Spleen (tissue), 11 donors: ENCODE measurements at regions not wholly inside any gene's neighbourhood (a gene's known extent, or its start where the extent isn't known, plus 50 kb on each side); places are given as distances from the start of the nearest gene placed in this dataset.

Source experiments
- DNase-seq: peaks from one replicate; pipeline ENCODE4 v3.0.0-alpha.2; 2020
- H3K27ac ChIP-seq, 8 donors: fragments of 200-600 bp; sonication (generic) in 7 of 8; 1 replicate in 4 of 8; 2 replicates in 4 of 8; pipeline versions ENCODE4 v1.5.0 to v1.8.0; 2016 to 2021; ENCODE audit warnings: inconsistent platforms in 4 of 8, mild to moderate bottlenecking in 4 of 8, moderate library complexity in 1 of 8
- H3K27me3 ChIP-seq, 7 donors: fragments of 200-600 bp; sonication (generic) in 6 of 7; replicated peaks in 1 of 7; 1 replicate in 4 of 7; 2 replicates in 3 of 7; pipeline versions ENCODE4 v1.5.0 to v1.8.0; 2016 to 2021; ENCODE audit warnings: inconsistent platforms in 3 of 7, mild to moderate bottlenecking in 1 of 7
- H3K36me3 ChIP-seq, 6 donors: fragments of 200-600 bp; sonication (generic) in 5 of 6; 1 replicate in 4 of 6; 2 replicates in 2 of 6; pipeline versions ENCODE4 v1.5.0 to v1.8.0; 2016 to 2021; ENCODE audit warnings: inconsistent platforms in 2 of 6
- H3K4me1 ChIP-seq, 6 donors: fragments of 200-600 bp; sonication (generic) in 5 of 6; 1 replicate in 3 of 6; 2 replicates in 3 of 6; pipeline versions ENCODE4 v1.5.0 to v1.8.0; 2016 to 2021; ENCODE audit warnings: inconsistent platforms in 3 of 6
- H3K4me3 ChIP-seq, 8 donors: fragments of 200-600 bp; sonication (generic) in 7 of 8; 1 replicate in 4 of 8; 2 replicates in 4 of 8; pipeline versions ENCODE4 v1.5.0 to v1.8.0; 2016 to 2021; ENCODE audit warnings: inconsistent platforms in 4 of 8, mild to moderate bottlenecking in 4 of 8, moderate library complexity in 2 of 8
- H3K9me3 ChIP-seq, 8 donors: fragments of 200-600 bp; sonication (generic) in 7 of 8; 1 replicate in 4 of 8; 2 replicates in 4 of 8; pipeline versions ENCODE4 v1.5.0 to v1.8.0; 2016 to 2021; ENCODE audit warnings: inconsistent platforms in 4 of 8
- CTCF ChIP-seq, 11 experiments: fragments of 200-600 bp in 7 of 11; fragments of 450-650 bp in 4 of 11; sonication (generic) in 4 of 11; IDR thresholded peaks in 8 of 11; conservative IDR thresholded peaks in 3 of 11; 1 replicate in 7 of 11; 2 replicates in 4 of 11; pipeline versions ENCODE4 v1.4.0 to v1.8.0; 2016 to 2021; ENCODE audit warnings: antibody characterized with exemption in 11 of 11, inconsistent platforms in 4 of 11, mild to moderate bottlenecking in 1 of 11
- POLR2A ChIP-seq, 3 donors: fragments of 450-650 bp; IDR thresholded peaks; one replicate each; pipeline ENCODE4 v1.5.1; 2017; ENCODE audit warnings: antibody characterized with exemption in 3 of 3, mild to moderate bottlenecking in 1 of 3
- POLR2AphosphoS5 ChIP-seq, 3 donors: sonication (generic); formaldehyde crosslinking; IDR thresholded peaks; one replicate each; pipeline ENCODE4 v1.5.1; 2017; ENCODE audit warnings: antibody characterized with exemption in 3 of 3
- WGBS, 5 donors: extraction: QIAGEN DNeasy Blood & Tissue Kit in 3 of 5; methylation state at CpG; one replicate each; pipeline versions ENCODE4 v1.1.5 to v1.1.7; 2013 to 2018; 5-methylcytosine and 5-hydroxymethylcytosine counted together
- intact Hi-C: fragments of 100-400 bp; cut with DNase I; formaldehyde crosslinking; loops from one replicate; pipeline ENCODE4 v1.15.0; 2023; ENCODE audit warnings: low total_unique reads
- donor health status: healthy with polysubstance abuse.
- donor health status: DM: no; HTN: no; CAD: no; lungs with moderate emphysema.
- donor health status: DM: no; HTN: no; CAD: no.
- donor health status: Bipolar disorder and iron deficiency.
- donor health status: healthy.
- donor health status: DM: no; HTN: no; CAD: no.
- donor health status: DM: yes; HTN: yes; CAD: no.

DNA sequence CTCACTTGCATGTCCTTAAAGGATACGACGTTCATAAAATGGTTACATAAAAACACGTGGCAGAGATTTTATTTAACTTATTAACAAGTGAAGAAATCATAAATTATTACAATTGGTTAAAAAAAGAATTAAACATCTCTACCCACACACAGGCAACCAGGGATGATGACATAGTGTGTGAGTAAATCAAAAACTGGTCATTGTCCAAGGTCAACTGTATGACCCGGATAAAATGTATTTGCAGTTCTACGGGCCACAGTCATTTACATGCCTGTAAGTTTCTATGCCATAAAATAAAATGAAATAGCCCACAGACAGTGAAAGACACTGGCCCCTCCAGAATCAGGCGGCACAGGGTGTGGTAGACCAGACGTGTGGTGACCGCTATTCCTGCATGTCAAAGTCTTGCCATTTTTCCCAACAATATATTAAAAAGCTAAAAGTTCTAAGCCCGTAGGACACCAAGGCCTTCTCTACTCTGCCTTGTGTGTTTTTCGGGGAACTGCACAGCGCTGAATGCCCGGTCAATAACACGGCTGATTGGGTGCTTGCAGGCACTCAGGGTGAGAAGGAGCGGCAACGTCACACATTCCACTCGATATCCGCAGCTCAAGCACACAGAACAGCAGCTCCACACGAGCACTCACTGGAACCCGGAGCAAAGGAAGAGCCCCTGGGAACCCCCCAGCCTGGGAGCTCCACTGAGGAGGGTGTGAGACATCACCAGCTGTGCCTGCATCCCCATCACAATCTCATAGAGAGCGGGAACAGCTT, 143.3 kb upstream of the PPP2R2D start:
- no peak overlapping the region for H3K27ac ChIP-seq
- no peaks in the 10 kb centered on the region for H3K36me3 ChIP-seq
- no peak overlapping the region for H3K4me3 ChIP-seq
- WGBS, 5 donors = 82 to 92% (median 90%) methylated on average over 17 to 20 of the region's 20 CpGs
- H3K4me1 ChIP-seq = no peaks in the 10 kb centered on the region
- peaks cover 0 to 22% (median 0%) of the 10 kb centered on the region in 7 donors for H3K27me3 ChIP-seq
- TF ChIP-seq POLR2AphosphoS5 (IDR thresholded peaks at IDR 0.05) = no peak
- no peak for TF ChIP-seq CTCF (IDR thresholded peaks at IDR 0.05 in 8 of 11, conservative IDR thresholded peaks at IDR 0.05 in 3 of 11)
- TF ChIP-seq POLR2A (IDR thresholded peaks at IDR 0.05) = no peak
- intact Hi-C loops = no loop called here
- H3K9me3 ChIP-seq = no peaks in the 10 kb centered on the region
- no peak for DNase-seq

GRCh38 chr10:131758062-131758938, 142.5 kb upstream of the PPP2R2D start:
- Histone ChIP-seq H3K36me3 (no peaks in the 10 kb centered on the region), H3K9me3 (no peaks in the 10 kb centered on the region), H3K4me3 (no peak overlapping the region), H3K4me1 (no peaks in the 10 kb centered on the region), H3K27ac (no peak overlapping the region), H3K27me3 (peaks cover 0 to 30% (median 0%) of the 10 kb centered on the region in 7 donors)
- no peak for DNase-seq
- WGBS, 5 donors = 74 to 84% (median 78%) methylated on average over 14 to 18 of the region's 18 CpGs
- intact Hi-C loops = no loop called here
- no peak for TF ChIP-seq POLR2A (IDR thresholded peaks at IDR 0.05)
- TF ChIP-seq CTCF (IDR thresholded peaks at IDR 0.05 in 8 of 11, conservative IDR thresholded peaks at IDR 0.05 in 3 of 11) = no peak
- no peak for TF ChIP-seq POLR2AphosphoS5 (IDR thresholded peaks at IDR 0.05)

GRCh38 chr10:131758939-131759301, 141.9 kb upstream of the PPP2R2D start:
- no peak overlapping the region for H3K4me3 ChIP-seq
- H3K9me3 ChIP-seq = no peaks in the 10 kb centered on the region
- TF ChIP-seq CTCF (IDR thresholded peaks at IDR 0.05 in 8 of 11, conservative IDR thresholded peaks at IDR 0.05 in 3 of 11) (no peak), POLR2AphosphoS5 (IDR thresholded peaks at IDR 0.05) (no peak), POLR2A (IDR thresholded peaks at IDR 0.05) (no peak)
- intact Hi-C loops = no loop called here
- no peaks in the 10 kb centered on the region for H3K36me3 ChIP-seq
- no peaks in the 10 kb centered on the region for H3K4me1 ChIP-seq
- 57 to 82% (median 72%) methylated on average over 4 to 9 of the region's 9 CpGs for WGBS, 5 donors
- no peak overlapping the region for H3K27ac ChIP-seq
- DNase-seq = no peak
- H3K27me3 ChIP-seq = peaks cover 0 to 36% (median 0%) of the 10 kb centered on the region in 7 donors

- Histone ChIP-seq H3K4me3 (no peak overlapping the region), H3K27ac (no peak overlapping the region), H3K4me1 (no peaks in the 10 kb centered on the region), H3K36me3 (no peaks in the 10 kb centered on the region), H3K27me3 (peaks cover 0 to 36% (median 0%) of the 10 kb centered on the region in 7 donors), H3K9me3 (no peaks in the 10 kb centered on the region)
- intact Hi-C loops = no loop called here
- WGBS, 5 donors = 91 to 96% (median 92%) methylated on average over 14 to 15 of the region's 15 CpGs
- TF ChIP-seq CTCF (IDR thresholded peaks at IDR 0.05 in 8 of 11, conservative IDR thresholded peaks at IDR 0.05 in 3 of 11) (no peak), POLR2A (IDR thresholded peaks at IDR 0.05) (no peak), POLR2AphosphoS5 (IDR thresholded peaks at IDR 0.05) (no peak)
- no peak for DNase-seq
Observed at GRCh38 chr10:131759347-131759746, 141.5 kb upstream of the PPP2R2D start.
